HEK293T (cell line): ENCODE measurements at regions not wholly inside any gene's neighbourhood (a gene's known extent, or its start where the extent isn't known, plus 50 kb on each side); places are given as distances from the start of the nearest gene placed in this dataset.
"Not testable (repeated sequence)": the region's sequence is repeated elsewhere in the genome, so short reads cannot be mapped to it uniquely, and the experiment has no call there.

Experiments used
- CTCF ChIA-PET: fragments of 350-600 bp; formaldehyde crosslinking; extraction: SDS; loops from one replicate; lab custom pipeline; 2021; ENCODE audit warnings: antibody characterized with exemption, inconsistent platforms; lab: Yijun Ruan, JAX
- POLR2A ChIA-PET: fragments of 350-600 bp; formaldehyde crosslinking; extraction: SDS; loops from one replicate; lab custom pipeline; 2020; ENCODE audit warnings: antibody characterized with exemption, inconsistent platforms; lab: Yijun Ruan, JAX
- DNase-seq: peaks from one replicate; pipeline ENCODE4 v3.0.0; 2012; ENCODE audit warnings: mixed read lengths; ENCODE audit errors: extremely low spot score
- ARNT ChIP-seq: fragments of 450-650 bp; IDR thresholded peaks from 2 replicates; pipeline ENCODE4 v1.6.1; 2017; ENCODE audit warnings: mild to moderate bottlenecking
- BHLHE40 ChIP-seq: fragments of 450-650 bp; IDR thresholded peaks from 2 replicates; pipeline ENCODE4 v1.6.1; 2016; ENCODE audit warnings: mild to moderate bottlenecking, moderate library complexity, borderline replicate concordance
- CTBP1 ChIP-seq: fragments of 450-650 bp; IDR thresholded peaks from 2 replicates; pipeline ENCODE4 v1.6.1; 2016; ENCODE audit warnings: borderline replicate concordance
- ELF4 ChIP-seq: fragments of 450-650 bp; IDR thresholded peaks from 2 replicates; pipeline ENCODE4 v1.6.1; 2017; ENCODE audit warnings: antibody characterized with exemption
- FOXA1 ChIP-seq: fragments of 450-650 bp; IDR thresholded peaks from 2 replicates; pipeline ENCODE4 v1.6.1; 2016; ENCODE audit warnings: mild to moderate bottlenecking
- FOXK2 ChIP-seq: fragments of 450-650 bp; IDR thresholded peaks from 2 replicates; pipeline ENCODE4 v1.6.1; 2016; ENCODE audit warnings: mild to moderate bottlenecking
- FOXM1 ChIP-seq: fragments of 450-650 bp; IDR thresholded peaks from 2 replicates; pipeline ENCODE4 v1.6.1; 2017; ENCODE audit warnings: mild to moderate bottlenecking, borderline replicate concordance
- HDGF ChIP-seq: fragments of 450-650 bp; IDR thresholded peaks from 2 replicates; pipeline ENCODE4 v1.6.1; 2017; ENCODE audit warnings: antibody characterized with exemption, borderline replicate concordance
- L3MBTL2 ChIP-seq: fragments of 450-650 bp; conservative IDR thresholded peaks from 2 replicates; pipeline ENCODE4 v1.6.1; 2016; ENCODE audit warnings: mild to moderate bottlenecking
- LEF1 ChIP-seq: fragments of 450-650 bp; IDR thresholded peaks from 2 replicates; pipeline ENCODE4 v1.6.1; 2017; ENCODE audit warnings: mild to moderate bottlenecking, borderline replicate concordance
- NFRKB ChIP-seq: fragments of 450-650 bp; IDR thresholded peaks from 2 replicates; pipeline ENCODE4 v1.6.1; 2016; ENCODE audit warnings: mild to moderate bottlenecking, moderate library complexity
- PKNOX1 ChIP-seq: fragments of 450-650 bp; IDR thresholded peaks from 2 replicates; pipeline ENCODE4 v1.6.1; 2016
- SP1 ChIP-seq: fragments of 450-650 bp; IDR thresholded peaks from 2 replicates; pipeline ENCODE4 v1.6.1; 2017
- SUZ12 ChIP-seq: fragments of 450-650 bp; IDR thresholded peaks from 2 replicates; pipeline ENCODE4 v1.6.1; 2016; ENCODE audit warnings: mild to moderate bottlenecking
- TARDBP ChIP-seq: fragments of 450-650 bp; IDR thresholded peaks from 2 replicates; pipeline ENCODE4 v1.6.1; 2016
- ZNF384 ChIP-seq: fragments of 450-650 bp; IDR thresholded peaks from 2 replicates; pipeline ENCODE4 v1.6.1; 2016

- no peak for DNase-seq
- TF ChIP-seq NFRKB (no peak), L3MBTL2 (no peak), ARNT (no peak), SUZ12 (no peak), HDGF (no peak)
- CTCF ChIA-PET: no interaction called here
- POLR2A ChIA-PET: no interaction called here
These were observed 892.7 kb upstream of the ZNF722 start for GRCh38 chr7:63105978-63106377.

- TF ChIP-seq BHLHE40: no peak
- no peak for DNase-seq
- POLR2A ChIA-PET: no interaction called here
- CTCF ChIA-PET: no interaction called here
These were observed 891.9 kb upstream of the ZNF722 start for GRCh38 chr7:63106506-63107388.

GRCh38 chr7:63111511-63111910 lies 887.1 kb upstream of the ZNF722 start:
- CTCF ChIA-PET, POLR2A ChIA-PET, DNase-seq: not testable (repeated sequence)

GRCh38 chr7:63112764-63113712 lies 885.6 kb upstream of the ZNF722 start:
- POLR2A ChIA-PET: no interaction called here
- no peak for DNase-seq

GRCh38 chr7:63113713-63114285 lies 884.9 kb upstream of the ZNF722 start:
- ChIA-PET POLR2A (no interaction called here), CTCF (no interaction called here)
- DNase-seq: no peak
- no peak for TF ChIP-seq BHLHE40
- TF ChIP-seq TARDBP: no peak
- TF ChIP-seq SP1: no peak
- no peak for TF ChIP-seq L3MBTL2
- no peak for TF ChIP-seq SUZ12
- TF ChIP-seq LEF1: no peak
- TF ChIP-seq FOXA1: no peak
- TF ChIP-seq PKNOX1: no peak
- no peak for TF ChIP-seq FOXK2
- TF ChIP-seq ARNT: no peak
- no peak for TF ChIP-seq NFRKB
- TF ChIP-seq CTBP1: no peak
- TF ChIP-seq FOXM1: no peak
- TF ChIP-seq ELF4: no peak

More at GRCh38 chr7:63112764-63113712, 885.6 kb upstream of the ZNF722 start:
- TF ChIP-seq CTBP1 (no peak), ZNF384 (no peak), FOXA1 (no peak)
- CTCF ChIA-PET: no interaction called here

- no peak for DNase-seq
- CTCF ChIA-PET: no interaction called here
- POLR2A ChIA-PET: no interaction called here
- TF ChIP-seq NFRKB: no peak
- no peak for TF ChIP-seq BHLHE40
- no peak for TF ChIP-seq SUZ12
- TF ChIP-seq PKNOX1: no peak
- no peak for TF ChIP-seq FOXK2
- no peak for TF ChIP-seq ARNT
- TF ChIP-seq FOXM1: no peak
- no peak for TF ChIP-seq CTBP1
- TF ChIP-seq ELF4: no peak
- no peak for TF ChIP-seq TARDBP
- TF ChIP-seq SP1: no peak
- no peak for TF ChIP-seq LEF1
- TF ChIP-seq FOXA1: no peak
- no peak for TF ChIP-seq L3MBTL2
- no peak for TF ChIP-seq ZNF384
- no peak for TF ChIP-seq HDGF
These were observed 884.2 kb upstream of the ZNF722 start for GRCh38 chr7:63114371-63114985.
